ENCODE measurements at regions not wholly inside any gene's neighbourhood (a gene's known extent, or its start where the extent isn't known, plus 50 kb on each side); places are given as distances from the start of the nearest gene placed in this dataset.

DNA sequence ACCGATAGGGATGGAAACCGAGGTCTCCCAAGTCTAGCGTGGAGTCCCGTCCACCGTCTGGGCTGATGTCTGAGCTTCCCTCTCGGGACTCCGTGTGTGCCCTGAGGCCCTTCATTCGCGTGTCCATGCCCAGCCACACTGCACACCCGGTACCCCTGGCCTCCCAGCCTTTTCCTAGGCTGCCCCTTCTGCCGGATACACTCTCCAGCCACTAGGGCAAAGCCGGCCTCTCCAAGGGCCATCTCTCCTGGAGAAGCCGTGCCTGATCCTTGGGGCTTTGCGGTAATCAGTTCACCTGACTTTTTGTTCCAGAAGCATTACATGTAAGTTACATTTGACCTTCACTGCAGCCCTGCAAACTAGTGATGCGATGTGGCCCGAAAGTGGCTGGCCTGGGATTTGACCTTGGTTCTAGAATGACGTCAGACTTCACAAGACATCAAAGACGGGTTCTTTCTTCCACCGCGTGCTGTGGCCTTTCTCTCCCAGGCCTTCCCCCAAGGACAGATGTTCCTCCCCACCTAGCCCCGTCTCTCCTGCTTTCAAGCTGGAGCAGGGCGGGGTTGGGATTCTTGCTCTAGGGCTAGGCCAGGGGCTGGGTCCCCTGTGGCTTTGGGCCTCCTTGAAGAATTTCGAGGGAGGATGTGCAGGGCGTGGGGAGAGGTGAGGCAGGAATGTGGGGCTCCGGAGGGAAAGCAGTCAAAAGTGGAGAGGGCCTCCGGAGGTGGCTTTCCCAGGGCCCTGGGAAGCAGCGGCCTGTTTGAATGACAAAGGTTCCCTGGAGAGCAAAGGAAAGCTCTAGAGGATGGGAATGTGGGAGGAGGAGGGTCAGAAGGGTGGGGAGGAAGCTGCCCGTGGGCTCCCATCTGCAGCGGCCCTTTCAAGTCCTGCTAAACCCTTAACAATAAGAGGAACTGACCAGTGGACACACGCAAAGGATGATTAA is 49.7 kb upstream of the SLC2A1 start:
- TF ChIP-seq, protein P1, sequence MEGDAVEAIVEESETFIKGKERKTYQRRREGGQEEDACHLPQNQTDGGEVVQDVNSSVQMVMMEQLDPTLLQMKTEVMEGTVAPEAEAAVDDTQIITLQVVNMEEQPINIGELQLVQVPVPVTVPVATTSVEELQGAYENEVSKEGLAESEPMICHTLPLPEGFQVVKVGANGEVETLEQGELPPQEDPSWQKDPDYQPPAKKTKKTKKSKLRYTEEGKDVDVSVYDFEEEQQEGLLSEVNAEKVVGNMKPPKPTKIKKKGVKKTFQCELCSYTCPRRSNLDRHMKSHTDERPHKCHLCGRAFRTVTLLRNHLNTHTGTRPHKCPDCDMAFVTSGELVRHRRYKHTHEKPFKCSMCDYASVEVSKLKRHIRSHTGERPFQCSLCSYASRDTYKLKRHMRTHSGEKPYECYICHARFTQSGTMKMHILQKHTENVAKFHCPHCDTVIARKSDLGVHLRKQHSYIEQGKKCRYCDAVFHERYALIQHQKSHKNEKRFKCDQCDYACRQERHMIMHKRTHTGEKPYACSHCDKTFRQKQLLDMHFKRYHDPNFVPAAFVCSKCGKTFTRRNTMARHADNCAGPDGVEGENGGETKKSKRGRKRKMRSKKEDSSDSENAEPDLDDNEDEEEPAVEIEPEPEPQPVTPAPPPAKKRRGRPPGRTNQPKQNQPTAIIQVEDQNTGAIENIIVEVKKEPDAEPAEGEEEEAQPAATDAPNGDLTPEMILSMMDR (conservative IDR thresholded peaks at IDR 0.05; ENCODE audit: low read depth, low read length): no peak
- no peak for TF ChIP-seq CEBPB (IDR thresholded peaks at IDR 0.05; ENCODE audit: low read depth, low read length)
- no peak for TF ChIP-seq MAFK (IDR thresholded peaks at IDR 0.05; ENCODE audit: low read depth, low read length)
